Upper lobe of left lung (tissue), 4 donors: ENCODE measurements at regions not wholly inside any gene's neighbourhood (a gene's known extent, or its start where the extent isn't known, plus 50 kb on each side); places are given as distances from the start of the nearest gene placed in this dataset.

Experiments used
- CTCF ChIP-seq, 6 experiments: fragments of 450-650 bp in 4 of 6; fragments of 200-600 bp in 2 of 6; sonication (generic) in 2 of 6; IDR thresholded peaks; one replicate each; pipeline ENCODE4 v1.5.1; 2016 to 2019; ENCODE audit warnings: antibody characterized with exemption in 6 of 6
- EP300 ChIP-seq, 4 donors: sonication (generic); formaldehyde crosslinking; IDR thresholded peaks; one replicate each; pipeline ENCODE4 v1.5.1; 2017; ENCODE audit warnings: antibody characterized with exemption in 4 of 4, control low read depth in 2 of 4
- POLR2A ChIP-seq, 4 donors: fragments of 450-650 bp; IDR thresholded peaks; one replicate each; pipeline ENCODE4 v1.5.1; 2016 to 2017; ENCODE audit warnings: antibody characterized with exemption in 4 of 4, mild to moderate bottlenecking in 2 of 4
- POLR2AphosphoS5 ChIP-seq, 2 donors: sonication (generic); formaldehyde crosslinking; IDR thresholded peaks; one replicate each; pipeline ENCODE4 v1.5.1; 2017; ENCODE audit warnings: antibody characterized with exemption in 2 of 2

GRCh38 chr18:78001811-78002210 lies 752.2 kb downstream of the GALR1 start:
- TF ChIP-seq CTCF (IDR thresholded peaks at IDR 0.05) (no peak), POLR2AphosphoS5 (IDR thresholded peaks at IDR 0.05) (no peak), POLR2A (IDR thresholded peaks at IDR 0.05) (no peak), EP300 (IDR thresholded peaks at IDR 0.05) (no peak)
